ENCODE measurements at regions not wholly inside any gene's neighbourhood (a gene's known extent, or its start where the extent isn't known, plus 50 kb on each side); places are given as distances from the start of the nearest gene placed in this dataset.

DNA sequence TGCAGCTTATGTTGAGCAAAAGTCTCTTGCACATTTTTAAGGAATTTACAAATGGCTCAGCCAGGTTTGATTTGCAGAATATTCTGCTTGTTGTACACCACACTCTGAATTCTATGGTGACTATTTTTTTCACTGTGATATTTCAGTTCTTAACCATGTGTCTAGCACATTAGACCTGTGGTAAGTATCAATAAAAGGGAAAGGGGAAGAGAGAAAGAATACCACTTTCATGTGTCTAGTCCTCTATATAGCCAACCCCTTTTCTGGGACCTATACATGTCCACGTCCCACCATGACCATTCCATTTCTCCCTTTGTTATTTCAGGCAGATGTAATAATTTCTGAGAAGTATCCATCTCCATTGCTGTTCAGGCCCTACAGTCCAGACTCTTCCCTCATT is 121.3 kb upstream of the PNPLA4 start:
- Histone ChIP-seq H3K27me3 (replicated peaks; ENCODE audit: insufficient read depth, low read depth, low read length, poor library complexity) (no peaks in the 10 kb centered on the region), H3K4me3 (ENCODE audit: low read depth, low read length, poor library complexity, severe bottlenecking) (no peak overlapping the region), H3K36me3 (ENCODE audit: insufficient read depth, low read length, poor library complexity, severe bottlenecking) (no peaks in the 10 kb centered on the region), H3K9me3 (ENCODE audit: low read depth, low read length, poor library complexity, severe bottlenecking) (no peaks in the 10 kb centered on the region), H3K4me1 (ENCODE audit: insufficient read depth, low read length, poor library complexity, severe bottlenecking) (no peaks in the 10 kb centered on the region), H3K27ac (ENCODE audit: low read depth, low read length, poor library complexity, severe bottlenecking) (no peak overlapping the region)
- no TSS peak for BruUV-seq (replicated peaks)
- intact Hi-C loops (cut with micrococcal nuclease; ENCODE audit: unreplicated experiment), result no loop called here
- CTCF ChIA-PET, result no interaction called here
- no peak for DNase-seq (ENCODE audit: low spot score)
- TF ChIP-seq EZH2 (IDR thresholded peaks at IDR 0.05; ENCODE audit: borderline replicate concordance, low read depth, low read length, poor library complexity, severe bottlenecking), result no peak
- TF ChIP-seq, protein P1, sequence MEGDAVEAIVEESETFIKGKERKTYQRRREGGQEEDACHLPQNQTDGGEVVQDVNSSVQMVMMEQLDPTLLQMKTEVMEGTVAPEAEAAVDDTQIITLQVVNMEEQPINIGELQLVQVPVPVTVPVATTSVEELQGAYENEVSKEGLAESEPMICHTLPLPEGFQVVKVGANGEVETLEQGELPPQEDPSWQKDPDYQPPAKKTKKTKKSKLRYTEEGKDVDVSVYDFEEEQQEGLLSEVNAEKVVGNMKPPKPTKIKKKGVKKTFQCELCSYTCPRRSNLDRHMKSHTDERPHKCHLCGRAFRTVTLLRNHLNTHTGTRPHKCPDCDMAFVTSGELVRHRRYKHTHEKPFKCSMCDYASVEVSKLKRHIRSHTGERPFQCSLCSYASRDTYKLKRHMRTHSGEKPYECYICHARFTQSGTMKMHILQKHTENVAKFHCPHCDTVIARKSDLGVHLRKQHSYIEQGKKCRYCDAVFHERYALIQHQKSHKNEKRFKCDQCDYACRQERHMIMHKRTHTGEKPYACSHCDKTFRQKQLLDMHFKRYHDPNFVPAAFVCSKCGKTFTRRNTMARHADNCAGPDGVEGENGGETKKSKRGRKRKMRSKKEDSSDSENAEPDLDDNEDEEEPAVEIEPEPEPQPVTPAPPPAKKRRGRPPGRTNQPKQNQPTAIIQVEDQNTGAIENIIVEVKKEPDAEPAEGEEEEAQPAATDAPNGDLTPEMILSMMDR (conservative IDR thresholded peaks at IDR 0.05; ENCODE audit: low read depth, low read length), result no peak
- POLR2A ChIA-PET (ENCODE audit: low non-redundant PET), result no interaction called here

DNA sequence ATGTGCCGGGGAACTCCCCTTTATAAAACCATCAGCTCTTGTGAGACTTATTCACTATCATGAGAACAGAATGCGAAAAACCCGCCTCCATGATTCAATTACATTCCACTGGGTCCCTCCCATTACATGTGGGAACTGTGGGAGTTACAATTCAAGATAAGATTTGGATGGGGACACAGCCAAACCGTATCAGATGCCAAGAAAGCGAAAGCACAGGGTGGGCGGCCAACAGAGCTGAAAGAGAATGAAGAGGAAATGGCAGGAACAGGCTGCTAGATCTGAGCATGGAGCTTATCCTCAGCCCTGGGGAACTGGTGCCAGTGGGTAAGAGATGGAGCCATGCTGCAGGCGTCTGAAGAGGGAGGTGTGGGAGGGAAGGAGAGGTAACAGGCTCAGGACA is 117.7 kb upstream of the PNPLA4 start:
- Histone ChIP-seq H3K9me3 (ENCODE audit: low read depth, low read length, poor library complexity, severe bottlenecking) (no peaks in the 10 kb centered on the region), H3K4me3 (ENCODE audit: low read depth, low read length, poor library complexity, severe bottlenecking) (no peak overlapping the region), H3K4me1 (ENCODE audit: insufficient read depth, low read length, poor library complexity, severe bottlenecking) (no peaks in the 10 kb centered on the region), H3K36me3 (ENCODE audit: insufficient read depth, low read length, poor library complexity, severe bottlenecking) (no peaks in the 10 kb centered on the region), H3K27ac (ENCODE audit: low read depth, low read length, poor library complexity, severe bottlenecking) (no peak overlapping the region), H3K27me3 (replicated peaks; ENCODE audit: insufficient read depth, low read depth, low read length, poor library complexity) (no peaks in the 10 kb centered on the region)
- no peak for DNase-seq (ENCODE audit: low spot score)
- intact Hi-C loops (cut with micrococcal nuclease; ENCODE audit: unreplicated experiment), result no loop called here
- no TSS peak for BruUV-seq (replicated peaks)
- TF ChIP-seq, protein P1 (conservative IDR thresholded peaks at IDR 0.05; ENCODE audit: low read depth, low read length), result no peak
- no peak for TF ChIP-seq EZH2 (IDR thresholded peaks at IDR 0.05; ENCODE audit: borderline replicate concordance, low read depth, low read length, poor library complexity, severe bottlenecking)
- CTCF ChIA-PET, result no interaction called here
- POLR2A ChIA-PET (ENCODE audit: low non-redundant PET), result no interaction called here

DNA sequence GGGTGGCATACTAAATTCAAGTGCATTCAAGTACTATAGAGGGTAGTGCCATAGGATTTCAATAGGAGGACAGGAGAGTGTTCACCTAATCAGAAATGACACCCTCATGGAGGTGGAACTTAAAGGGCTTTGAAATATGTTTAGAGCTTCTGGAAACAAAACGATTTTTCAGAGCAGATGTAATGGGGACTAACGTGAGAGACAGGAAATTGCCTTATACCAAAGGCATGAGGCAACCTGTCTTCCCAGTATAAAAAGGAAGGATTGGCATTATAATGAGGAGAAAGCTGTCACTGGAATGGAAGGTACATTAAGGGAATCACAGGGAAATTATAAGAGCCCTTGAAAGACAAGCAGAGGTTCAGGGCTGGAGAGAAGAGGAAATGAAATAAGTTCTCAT is 116.3 kb upstream of the PNPLA4 start:
- H3K4me3 ChIP-seq (ENCODE audit: low read depth, low read length, poor library complexity, severe bottlenecking), result no peak overlapping the region
- ChIA-PET POLR2A (ENCODE audit: low non-redundant PET) (no interaction called here), CTCF (interaction anchor here (0.6 kb wide), 1 partner anchor 39 kb away, joined by 5 read pairs; no protein-coding TSS in a partner anchor)
- no peaks in the 10 kb centered on the region for H3K36me3 ChIP-seq (ENCODE audit: insufficient read depth, low read length, poor library complexity, severe bottlenecking)
- H3K27me3 ChIP-seq (replicated peaks; ENCODE audit: insufficient read depth, low read depth, low read length, poor library complexity), result no peaks in the 10 kb centered on the region
- intact Hi-C loops (cut with micrococcal nuclease; ENCODE audit: unreplicated experiment), result no loop called here
- no peak overlapping the region for H3K27ac ChIP-seq (ENCODE audit: low read depth, low read length, poor library complexity, severe bottlenecking)
- H3K9me3 ChIP-seq (ENCODE audit: low read depth, low read length, poor library complexity, severe bottlenecking), result no peaks in the 10 kb centered on the region
- H3K4me1 ChIP-seq (ENCODE audit: insufficient read depth, low read length, poor library complexity, severe bottlenecking), result no peaks in the 10 kb centered on the region
- no peak for TF ChIP-seq EZH2 (IDR thresholded peaks at IDR 0.05; ENCODE audit: borderline replicate concordance, low read depth, low read length, poor library complexity, severe bottlenecking)
- TF ChIP-seq, protein P1 (conservative IDR thresholded peaks at IDR 0.05; ENCODE audit: low read depth, low read length), result no peak
- no TSS peak for BruUV-seq (replicated peaks)
- DNase-seq (ENCODE audit: low spot score), result no peak
